ENCODE measurements at regions not wholly inside any gene's neighbourhood (a gene's known extent, or its start where the extent isn't known, plus 50 kb on each side); places are given as distances from the start of the nearest gene placed in this dataset.

DNA sequence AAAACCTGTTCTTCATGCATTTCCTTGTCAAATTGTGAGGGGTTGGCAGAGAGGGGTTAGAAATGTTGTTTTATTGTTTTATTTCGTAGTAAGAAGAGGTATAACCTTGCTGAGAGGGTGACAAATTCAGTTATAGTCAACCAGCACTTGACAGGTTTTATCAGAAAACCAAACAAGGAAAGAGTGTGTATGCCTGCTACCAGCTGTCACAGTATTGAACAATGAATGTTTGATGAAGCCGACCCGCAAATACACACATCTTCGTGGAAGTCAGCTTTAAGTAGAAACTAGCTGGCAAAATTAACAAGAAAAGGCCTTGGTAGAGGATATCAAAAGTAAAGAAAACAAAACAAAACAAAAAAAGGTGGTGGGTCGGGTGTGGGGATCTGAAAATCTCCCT is 214.6 kb upstream of the TLE4 start:
- TF ChIP-seq, protein P1, sequence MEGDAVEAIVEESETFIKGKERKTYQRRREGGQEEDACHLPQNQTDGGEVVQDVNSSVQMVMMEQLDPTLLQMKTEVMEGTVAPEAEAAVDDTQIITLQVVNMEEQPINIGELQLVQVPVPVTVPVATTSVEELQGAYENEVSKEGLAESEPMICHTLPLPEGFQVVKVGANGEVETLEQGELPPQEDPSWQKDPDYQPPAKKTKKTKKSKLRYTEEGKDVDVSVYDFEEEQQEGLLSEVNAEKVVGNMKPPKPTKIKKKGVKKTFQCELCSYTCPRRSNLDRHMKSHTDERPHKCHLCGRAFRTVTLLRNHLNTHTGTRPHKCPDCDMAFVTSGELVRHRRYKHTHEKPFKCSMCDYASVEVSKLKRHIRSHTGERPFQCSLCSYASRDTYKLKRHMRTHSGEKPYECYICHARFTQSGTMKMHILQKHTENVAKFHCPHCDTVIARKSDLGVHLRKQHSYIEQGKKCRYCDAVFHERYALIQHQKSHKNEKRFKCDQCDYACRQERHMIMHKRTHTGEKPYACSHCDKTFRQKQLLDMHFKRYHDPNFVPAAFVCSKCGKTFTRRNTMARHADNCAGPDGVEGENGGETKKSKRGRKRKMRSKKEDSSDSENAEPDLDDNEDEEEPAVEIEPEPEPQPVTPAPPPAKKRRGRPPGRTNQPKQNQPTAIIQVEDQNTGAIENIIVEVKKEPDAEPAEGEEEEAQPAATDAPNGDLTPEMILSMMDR (IDR thresholded peaks at IDR 0.05): no peak
- TF ChIP-seq ZFX (IDR thresholded peaks at IDR 0.05; ENCODE audit: borderline replicate concordance): no peak

Measured in 22Rv1 (cell line).